Activated CD8-positive, alpha-beta memory T cell treated with anti-CD3 and anti-CD28 coated beads for 36 hours (primary cell): ENCODE measurements at regions not wholly inside any gene's neighbourhood (a gene's known extent, or its start where the extent isn't known, plus 50 kb on each side); places are given as distances from the start of the nearest gene placed in this dataset.

ENCODE experiments used
- CTCF ChIA-PET: fragments of 350-600 bp; sonication (Branson Sonifier 250); formaldehyde crosslinking; loops from one replicate; lab custom pipeline; 2021; ENCODE audit warnings: antibody characterized with exemption; lab: Charles Lee
- POLR2A ChIA-PET: fragments of 350-600 bp; sonication (Branson Sonifier 250); formaldehyde crosslinking; loops from one replicate; lab custom pipeline; 2021; ENCODE audit warnings: antibody characterized with exemption; lab: Charles Lee

- CTCF ChIA-PET, result no interaction called here
- POLR2A ChIA-PET, result no interaction called here
Observed at GRCh38 chr12:46131732-46132469, 136.9 kb downstream of the SLC38A1 start.

GRCh38 chr12:46127656-46128055 lies 137.3 kb upstream of the SCAF11 start:
- ChIA-PET POLR2A (interaction anchor here (0.7 kb wide), 1 partner anchor 137 kb away, joined by 5 read pairs; no protein-coding TSS in a partner anchor), CTCF (interaction anchor here (1.6 kb wide), 1 partner anchor 534 kb away, joined by 3 read pairs; no protein-coding TSS in a partner anchor)

GRCh38 chr12:46126050-46126727 lies 135.8 kb upstream of the SCAF11 start:
- ChIA-PET CTCF (interaction anchor here (1.2 kb wide), 2 partner anchors 20 to 152 kb away, joined by 3 to 4 read pairs; no protein-coding TSS in a partner anchor), POLR2A (interaction anchor here (0.6 kb wide), 1 partner anchor 800 kb away, joined by 3 read pairs; no protein-coding TSS in a partner anchor)

GRCh38 chr12:46124848-46125619 lies 134.7 kb upstream of the SCAF11 start:
- CTCF ChIA-PET, result interaction anchor here (0.5 to 1.8 kb wide), 16 partner anchors 9 to 1066 kb away, joined by 3 to 7 read pairs (median 3); no protein-coding TSS in a partner anchor
- POLR2A ChIA-PET, result interaction anchor here (0.6 to 1.3 kb wide), 4 partner anchors 134 to 802 kb away, joined by 3 to 6 read pairs (median 4); partner anchors contain the start of gene SCAF11

GRCh38 chr12:46124132-46124847 lies 133.9 kb upstream of the SCAF11 start:
- POLR2A ChIA-PET, result interaction anchor here (0.7 to 1.3 kb wide), 3 partner anchors 133 to 339 kb away, joined by 3 to 6 read pairs (median 6); partner anchors contain the start of gene SCAF11
- CTCF ChIA-PET, result interaction anchor here (0.6 to 1.8 kb wide), 14 partner anchors 10 to 1067 kb away, joined by 3 to 7 read pairs (median 3); no protein-coding TSS in a partner anchor

- ChIA-PET POLR2A (no interaction called here), CTCF (no interaction called here)
Observed at GRCh38 chr12:46112364-46112763, 122.0 kb upstream of the SCAF11 start.

- ChIA-PET CTCF (no interaction called here), POLR2A (no interaction called here)
Observed at GRCh38 chr12:46111715-46112114, 121.3 kb upstream of the SCAF11 start.

- ChIA-PET POLR2A (no interaction called here), CTCF (no interaction called here)
Observed at GRCh38 chr12:46110928-46111699, 120.7 kb upstream of the SCAF11 start.

- POLR2A ChIA-PET, result no interaction called here
- CTCF ChIA-PET, result no interaction called here
Observed at GRCh38 chr12:46110223-46110611, 119.8 kb upstream of the SCAF11 start.

GRCh38 chr12:46109343-46110222 lies 119.2 kb upstream of the SCAF11 start:
- ChIA-PET POLR2A (no interaction called here), CTCF (interaction anchor here (0.7 kb wide), 1 partner anchor 14 kb away, joined by 3 read pairs; no protein-coding TSS in a partner anchor)

GRCh38 chr12:46108721-46109120 lies 118.3 kb upstream of the SCAF11 start:
- CTCF ChIA-PET, result interaction anchor here (0.7 kb wide), 1 partner anchor 13 kb away, joined by 3 read pairs; no protein-coding TSS in a partner anchor
- POLR2A ChIA-PET, result no interaction called here

GRCh38 chr12:46107591-46107990 lies 117.2 kb upstream of the SCAF11 start:
- ChIA-PET POLR2A (no interaction called here), CTCF (no interaction called here)

GRCh38 chr12:46105735-46106134 lies 115.4 kb upstream of the SCAF11 start:
- ChIA-PET CTCF (no interaction called here), POLR2A (no interaction called here)

GRCh38 chr12:46103559-46104383 lies 113.4 kb upstream of the SCAF11 start:
- POLR2A ChIA-PET, result no interaction called here
- CTCF ChIA-PET, result interaction anchor here (1.0 kb wide), 1 partner anchor 21 kb away, joined by 4 read pairs; no protein-coding TSS in a partner anchor

- ChIA-PET CTCF (no interaction called here), POLR2A (no interaction called here)
Observed at GRCh38 chr12:46101485-46101869, 111.1 kb upstream of the SCAF11 start.
